Astrocyte (in vitro differentiated cells and primary cell): ENCODE measurements at regions not wholly inside any gene's neighbourhood (a gene's known extent, or its start where the extent isn't known, plus 50 kb on each side); places are given as distances from the start of the nearest gene placed in this dataset.

ENCODE experiments used
- DNase-seq: peaks from one replicate; pipeline ENCODE4 v3.0.0-alpha.2; 2010; ENCODE audit warnings: low read depth
- FAIRE-seq: peaks from 2 replicates; lab custom pipeline; 2011; peaks lifted over from hg19 to GRCh38; lab: Jason Lieb, UNC
- H2AFZ ChIP-seq: 2 replicates; pipeline ENCODE4 v1.6.0; 2012; ENCODE audit warnings: low read depth, low read length, inconsistent platforms
- H3K27ac ChIP-seq: 2 replicates; pipeline ENCODE4 v1.5.1; 2011; ENCODE audit warnings: low read depth, low read length, inconsistent platforms
- H3K27me3 ChIP-seq: 2 replicates; pipeline ENCODE4 v1.6.0; 2011; ENCODE audit warnings: low read length, inconsistent platforms; ENCODE audit not compliant: insufficient read depth
- H3K36me3 ChIP-seq: 2 replicates; pipeline ENCODE4 v1.5.1; 2011; ENCODE audit warnings: low read length, inconsistent platforms; ENCODE audit not compliant: insufficient read depth
- H3K4me1 ChIP-seq: 2 replicates; pipeline ENCODE4 v1.5.1; 2011; ENCODE audit warnings: low read length, inconsistent platforms; ENCODE audit not compliant: insufficient read depth
- H3K4me2 ChIP-seq: 2 replicates; pipeline ENCODE4 v1.6.0; 2012; ENCODE audit warnings: low read length, inconsistent platforms
- H3K4me3 ChIP-seq: 2 replicates; pipeline ENCODE4 v1.5.1; 2011; ENCODE audit warnings: low read depth, mild to moderate bottlenecking, low read length, inconsistent platforms; ENCODE audit not compliant: insufficient read depth
- H3K79me2 ChIP-seq: 2 replicates; pipeline ENCODE4 v1.6.0; 2012; ENCODE audit warnings: mild to moderate bottlenecking, low read length, inconsistent platforms; ENCODE audit not compliant: insufficient read depth
- H3K9ac ChIP-seq: 2 replicates; pipeline ENCODE4 v1.6.0; 2012; ENCODE audit warnings: mild to moderate bottlenecking, low read length, inconsistent platforms
- H3K9me3 ChIP-seq: 2 replicates; pipeline ENCODE4 v1.5.1; 2012; ENCODE audit warnings: low read depth, mild to moderate bottlenecking, low read length, inconsistent platforms; ENCODE audit not compliant: insufficient read depth
- H4K20me1 ChIP-seq: 2 replicates; pipeline ENCODE4 v1.6.0; 2012; ENCODE audit warnings: low read length, inconsistent platforms; ENCODE audit not compliant: insufficient read depth
- H3K27ac Mint-ChIP-seq: one replicate; pipeline ENCODE4 v1.8.0; 2021; ENCODE audit warnings: mild to moderate bottlenecking, mixed read lengths; ENCODE audit not compliant: unreplicated experiment
- H3K27me3 Mint-ChIP-seq: one replicate; pipeline ENCODE4 v1.8.0; 2021; ENCODE audit warnings: low read depth, mixed read lengths; ENCODE audit not compliant: unreplicated experiment
- H3K36me3 Mint-ChIP-seq: one replicate; pipeline ENCODE4 v1.8.0; 2021; ENCODE audit warnings: low read depth, mixed read lengths; ENCODE audit not compliant: unreplicated experiment
- H3K4me1 Mint-ChIP-seq: one replicate; pipeline ENCODE4 v1.8.0; 2021; ENCODE audit warnings: low read depth, mixed read lengths; ENCODE audit not compliant: unreplicated experiment
- H3K4me3 Mint-ChIP-seq: one replicate; pipeline ENCODE4 v1.8.0; 2021; ENCODE audit warnings: mild to moderate bottlenecking, moderate library complexity, mixed read lengths; ENCODE audit not compliant: unreplicated experiment
- H3K9me3 Mint-ChIP-seq: one replicate; pipeline ENCODE4 v1.8.0; 2021; ENCODE audit warnings: mild to moderate bottlenecking, mixed read lengths; ENCODE audit not compliant: unreplicated experiment
- CTCF ChIP-seq: IDR thresholded peaks from 2 replicates; pipeline ENCODE4 v1.5.1; 2011; ENCODE audit warnings: low read depth, mild to moderate bottlenecking, inconsistent platforms, low read length, moderate library complexity; ENCODE audit not compliant: insufficient read depth
- EZH2 ChIP-seq: IDR thresholded peaks from 2 replicates; pipeline ENCODE4 v1.6.1; 2012; ENCODE audit warnings: mild to moderate bottlenecking, low read length, inconsistent platforms; ENCODE audit not compliant: insufficient read depth

- no peak overlapping the region for H3K4me3 Mint-ChIP-seq
- no peak overlapping the region for H3K9ac ChIP-seq
- DNase-seq (no peak), FAIRE-seq (no peak)
- no peak overlapping the region for H3K4me3 ChIP-seq
- no peak overlapping the region for H3K27ac Mint-ChIP-seq
- H3K9me3 Mint-ChIP-seq, result no peaks in the 10 kb centered on the region
- no peak overlapping the region for H3K27ac ChIP-seq
- TF ChIP-seq CTCF (no peak), EZH2 (no peak)
- no peaks in the 10 kb centered on the region for H3K4me1 ChIP-seq
- peaks cover 10% of the 10 kb centered on the region for H3K4me1 Mint-ChIP-seq
- H3K27me3 Mint-ChIP-seq, result no peaks in the 10 kb centered on the region
- H3K27me3 ChIP-seq, result no peaks in the 10 kb centered on the region
- no peaks in the 10 kb centered on the region for H4K20me1 ChIP-seq
- no peaks in the 10 kb centered on the region for H3K9me3 ChIP-seq
- H3K36me3 ChIP-seq, result no peaks in the 10 kb centered on the region
- no peaks in the 10 kb centered on the region for H3K79me2 ChIP-seq
- H3K36me3 Mint-ChIP-seq, result no peaks in the 10 kb centered on the region
- H3K4me2 ChIP-seq, result no peak overlapping the region
- H2AFZ ChIP-seq, result no peak overlapping the region
Observed at GRCh38 chr1:194830387-194830786, 1644.0 kb upstream of the B3GALT2 start.

GRCh38 chr1:194829492-194829891 is 1643.1 kb upstream of the B3GALT2 start:
- H3K4me3 Mint-ChIP-seq, result no peak overlapping the region
- no peak overlapping the region for H2AFZ ChIP-seq
- no peak for TF ChIP-seq CTCF
- TF ChIP-seq EZH2, result no peak
- H3K9me3 ChIP-seq, result no peaks in the 10 kb centered on the region
- no peaks in the 10 kb centered on the region for H3K27me3 ChIP-seq
- no peak overlapping the region for H3K27ac Mint-ChIP-seq
- H3K4me2 ChIP-seq, result no peak overlapping the region
- no peak overlapping the region for H3K4me3 ChIP-seq
- H3K27me3 Mint-ChIP-seq, result no peaks in the 10 kb centered on the region
- no peaks in the 10 kb centered on the region for H3K4me1 ChIP-seq
- H3K36me3 Mint-ChIP-seq, result no peaks in the 10 kb centered on the region
- no peaks in the 10 kb centered on the region for H3K36me3 ChIP-seq
- H3K27ac ChIP-seq, result no peak overlapping the region
- H4K20me1 ChIP-seq, result no peaks in the 10 kb centered on the region
- no peaks in the 10 kb centered on the region for H3K79me2 ChIP-seq
- no peak for FAIRE-seq
- DNase-seq, result peak; percentile 23
- no peak overlapping the region for H3K9ac ChIP-seq
- H3K9me3 Mint-ChIP-seq, result no peaks in the 10 kb centered on the region
- H3K4me1 Mint-ChIP-seq, result peaks cover 10% of the 10 kb centered on the region

- Histone ChIP-seq H3K4me2 (no peak overlapping the region), H3K27me3 (no peaks in the 10 kb centered on the region), H3K79me2 (no peaks in the 10 kb centered on the region), H3K9me3 (no peaks in the 10 kb centered on the region), H3K4me1 (no peaks in the 10 kb centered on the region), H2AFZ (no peak overlapping the region), H3K9ac (no peak overlapping the region), H3K27ac (no peak overlapping the region), H3K4me3 (no peak overlapping the region), H3K36me3 (no peaks in the 10 kb centered on the region), H4K20me1 (no peaks in the 10 kb centered on the region)
- no peaks in the 10 kb centered on the region for H3K36me3 Mint-ChIP-seq
- H3K4me3 Mint-ChIP-seq, result no peak overlapping the region
- peaks cover 10% of the 10 kb centered on the region for H3K4me1 Mint-ChIP-seq
- H3K9me3 Mint-ChIP-seq, result no peaks in the 10 kb centered on the region
- DNase-seq (no peak), FAIRE-seq (no peak)
- no peak for TF ChIP-seq EZH2
- TF ChIP-seq CTCF, result no peak
- H3K27ac Mint-ChIP-seq, result no peak overlapping the region
- H3K27me3 Mint-ChIP-seq, result no peaks in the 10 kb centered on the region
Observed at GRCh38 chr1:194825382-194825781, 1639.0 kb upstream of the B3GALT2 start.
